ENCODE measurements at regions not wholly inside any gene's neighbourhood (a gene's known extent, or its start where the extent isn't known, plus 50 kb on each side); places are given as distances from the start of the nearest gene placed in this dataset.
A peak's percentile ranks its signal among the peaks of the same experiment; 100 is the strongest.

GRCh38 chr4:79266136-79266535 lies 59.7 kb downstream of the NAA11 start:
- no peak overlapping the region for H3K9ac ChIP-seq (ENCODE audit: insufficient read length)
- TF ChIP-seq POLR2AphosphoS5 (IDR thresholded peaks at IDR 0.05; ENCODE audit: borderline replicate concordance, low read depth, low read length): no peak
- TF ChIP-seq FOXP2 (optimal IDR thresholded peaks at IDR 0.05; ENCODE audit: control extremely low read depth, extremely low read length, insufficient read depth): no peak
- no peak for TF ChIP-seq EZH2 (IDR thresholded peaks at IDR 0.05)
- no peak overlapping the region for H3K4me3 ChIP-seq
- H3K36me3 ChIP-seq (ENCODE audit: insufficient read depth, low read length): no peaks in the 10 kb centered on the region
- DNase-seq (ENCODE audit: low read depth, low spot score): no peak
- no peak overlapping the region for H3K27ac ChIP-seq
- H3K9me3 ChIP-seq (ENCODE audit: low read depth, low read length): no peaks in the 10 kb centered on the region

DNA sequence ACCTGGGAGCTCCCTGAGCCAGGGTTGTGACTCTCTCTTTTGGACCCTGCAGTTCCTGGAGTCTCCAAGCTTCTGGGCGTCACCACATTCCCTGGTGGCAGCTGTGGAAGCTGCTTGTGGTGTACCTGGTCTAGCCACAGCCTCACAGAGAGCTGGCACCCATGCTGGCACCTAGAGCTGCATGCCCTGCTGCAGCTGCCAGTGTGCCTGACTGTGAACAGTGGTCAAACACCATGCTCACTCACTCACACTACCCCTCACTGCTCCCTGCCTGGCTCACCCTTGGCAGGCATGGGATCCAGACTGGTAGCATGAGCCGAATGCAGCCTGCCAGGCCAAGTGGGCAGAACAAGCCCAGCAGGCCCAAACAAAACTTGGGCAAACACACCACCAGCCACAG lies 66.6 kb downstream of the NAA11 start:
- Histone ChIP-seq H3K36me3 (ENCODE audit: insufficient read depth, low read length) (no peaks in the 10 kb centered on the region), H3K9ac (ENCODE audit: insufficient read length) (no peak overlapping the region), H3K27ac (no peak overlapping the region), H3K9me3 (ENCODE audit: low read depth, low read length) (no peaks in the 10 kb centered on the region), H3K4me3 (no peak overlapping the region)
- DNase-seq (ENCODE audit: low read depth, low spot score): no peak
- TF ChIP-seq FOXP2 (optimal IDR thresholded peaks at IDR 0.05; ENCODE audit: control extremely low read depth, extremely low read length, insufficient read depth): no peak
- TF ChIP-seq POLR2AphosphoS5 (IDR thresholded peaks at IDR 0.05; ENCODE audit: borderline replicate concordance, low read depth, low read length): no peak
- no peak for TF ChIP-seq EZH2 (IDR thresholded peaks at IDR 0.05)

DNA sequence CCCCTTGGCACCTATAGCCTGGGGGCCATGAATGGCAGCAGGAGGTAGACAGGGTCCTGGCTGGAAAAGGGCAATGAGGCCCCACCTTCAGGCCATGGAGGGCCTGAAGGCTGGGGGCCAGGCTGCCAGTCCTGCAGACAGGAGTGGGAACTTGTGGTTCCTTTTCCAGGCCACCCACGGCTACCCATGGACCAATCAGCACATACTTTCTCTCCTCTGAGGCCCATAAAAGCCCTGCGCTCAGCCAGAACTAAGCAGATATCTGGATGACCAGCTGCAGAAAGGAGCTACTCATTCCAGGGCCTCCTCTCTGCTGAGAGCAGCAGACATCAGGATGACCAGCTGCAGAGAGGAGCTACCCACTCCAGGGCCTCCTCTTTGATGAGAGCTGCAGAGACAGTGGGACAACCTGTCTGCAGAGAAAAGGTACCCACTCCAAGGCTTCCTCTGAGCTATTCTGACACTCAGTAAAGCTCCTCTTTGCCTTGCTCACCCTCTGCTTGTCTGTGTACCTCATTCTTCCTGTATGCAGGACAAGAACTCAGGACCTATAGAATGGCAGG lies 67.2 kb downstream of the NAA11 start:
- Histone ChIP-seq H3K4me3 (no peak overlapping the region), H3K36me3 (ENCODE audit: insufficient read depth, low read length) (no peaks in the 10 kb centered on the region), H3K9ac (ENCODE audit: insufficient read length) (no peak overlapping the region), H3K27ac (no peak overlapping the region), H3K9me3 (ENCODE audit: low read depth, low read length) (no peaks in the 10 kb centered on the region)
- DNase-seq (ENCODE audit: low read depth, low spot score): no peak
- TF ChIP-seq POLR2AphosphoS5 (IDR thresholded peaks at IDR 0.05; ENCODE audit: borderline replicate concordance, low read depth, low read length) (no peak), FOXP2 (optimal IDR thresholded peaks at IDR 0.05; ENCODE audit: control extremely low read depth, extremely low read length, insufficient read depth) (no peak), EZH2 (IDR thresholded peaks at IDR 0.05) (no peak)

- H3K27ac ChIP-seq: no peak overlapping the region
- H3K4me3 ChIP-seq: no peak overlapping the region
- H3K9me3 ChIP-seq (ENCODE audit: low read depth, low read length): no peaks in the 10 kb centered on the region
- DNase-seq (ENCODE audit: low read depth, low spot score): no peak
- no peaks in the 10 kb centered on the region for H3K36me3 ChIP-seq (ENCODE audit: insufficient read depth, low read length)
- TF ChIP-seq FOXP2 (optimal IDR thresholded peaks at IDR 0.05; ENCODE audit: control extremely low read depth, extremely low read length, insufficient read depth) (no peak), EZH2 (IDR thresholded peaks at IDR 0.05) (no peak), POLR2AphosphoS5 (IDR thresholded peaks at IDR 0.05; ENCODE audit: borderline replicate concordance, low read depth, low read length) (no peak)
- no peak overlapping the region for H3K9ac ChIP-seq (ENCODE audit: insufficient read length)
Measured at GRCh38 chr4:79257953-79258613, 67.8 kb downstream of the NAA11 start.

- Histone ChIP-seq H3K9ac (ENCODE audit: insufficient read length) (no peak overlapping the region), H3K4me3 (no peak overlapping the region), H3K9me3 (ENCODE audit: low read depth, low read length) (no peaks in the 10 kb centered on the region), H3K36me3 (ENCODE audit: insufficient read depth, low read length) (no peaks in the 10 kb centered on the region), H3K27ac (no peak overlapping the region)
- TF ChIP-seq EZH2 (IDR thresholded peaks at IDR 0.05): no peak
- TF ChIP-seq FOXP2 (optimal IDR thresholded peaks at IDR 0.05; ENCODE audit: control extremely low read depth, extremely low read length, insufficient read depth): no peak
- no peak for TF ChIP-seq POLR2AphosphoS5 (IDR thresholded peaks at IDR 0.05; ENCODE audit: borderline replicate concordance, low read depth, low read length)
- DNase-seq (ENCODE audit: low read depth, low spot score): no peak
Measured at GRCh38 chr4:79255793-79256192, 70.1 kb downstream of the NAA11 start.

GRCh38 chr4:79253924-79254323 lies 71.9 kb downstream of the NAA11 start:
- TF ChIP-seq FOXP2 (optimal IDR thresholded peaks at IDR 0.05; ENCODE audit: control extremely low read depth, extremely low read length, insufficient read depth) (no peak), POLR2AphosphoS5 (IDR thresholded peaks at IDR 0.05; ENCODE audit: borderline replicate concordance, low read depth, low read length) (no peak), EZH2 (IDR thresholded peaks at IDR 0.05) (no peak)

GRCh38 chr4:79253168-79253567 lies 72.7 kb downstream of the NAA11 start:
- Histone ChIP-seq H3K27ac (no peak overlapping the region), H3K9me3 (ENCODE audit: low read depth, low read length) (no peaks in the 10 kb centered on the region), H3K36me3 (ENCODE audit: insufficient read depth, low read length) (no peaks in the 10 kb centered on the region), H3K4me3 (no peak overlapping the region), H3K9ac (ENCODE audit: insufficient read length) (no peak overlapping the region)
- no peak for TF ChIP-seq POLR2AphosphoS5 (IDR thresholded peaks at IDR 0.05; ENCODE audit: borderline replicate concordance, low read depth, low read length)
- DNase-seq (ENCODE audit: low read depth, low spot score): no peak

More at GRCh38 chr4:79253924-79254323, 71.9 kb downstream of the NAA11 start:
- Histone ChIP-seq H3K36me3 (ENCODE audit: insufficient read depth, low read length) (no peaks in the 10 kb centered on the region), H3K9ac (ENCODE audit: insufficient read length) (no peak overlapping the region), H3K4me3 (no peak overlapping the region), H3K9me3 (ENCODE audit: low read depth, low read length) (no peaks in the 10 kb centered on the region), H3K27ac (no peak overlapping the region)
- DNase-seq (ENCODE audit: low read depth, low spot score): no peak

- H3K4me3 ChIP-seq: no peak overlapping the region
- peak; percentile 12 for DNase-seq (ENCODE audit: low read depth, low spot score)
- no peaks in the 10 kb centered on the region for H3K9me3 ChIP-seq (ENCODE audit: low read depth, low read length)
- no peak overlapping the region for H3K27ac ChIP-seq
- H3K9ac ChIP-seq (ENCODE audit: insufficient read length): no peak overlapping the region
- no peak for TF ChIP-seq FOXP2 (optimal IDR thresholded peaks at IDR 0.05; ENCODE audit: control extremely low read depth, extremely low read length, insufficient read depth)
- no peak for TF ChIP-seq EZH2 (IDR thresholded peaks at IDR 0.05)
- TF ChIP-seq POLR2AphosphoS5 (IDR thresholded peaks at IDR 0.05; ENCODE audit: borderline replicate concordance, low read depth, low read length): no peak
- no peaks in the 10 kb centered on the region for H3K36me3 ChIP-seq (ENCODE audit: insufficient read depth, low read length)
Measured at GRCh38 chr4:79250887-79251286, 75.0 kb downstream of the NAA11 start.

Data from SK-N-MC (cell line).